Liver (tissue), 8 donors: ENCODE measurements at regions not wholly inside any gene's neighbourhood (a gene's known extent, or its start where the extent isn't known, plus 50 kb on each side); places are given as distances from the start of the nearest gene placed in this dataset.
A peak's percentile ranks its signal among the peaks of the same experiment; 100 is the strongest.

Experiments
- DNase-seq: peaks from one replicate; pipeline ENCODE4 v3.0.0-alpha.2; 2017; ENCODE audit warnings: low spot score
- H3K27ac ChIP-seq, 2 donors: one replicate each; pipeline ENCODE4 v1.7.0; 2013; ENCODE audit warnings: inconsistent platforms in 2 of 2, low read length in 2 of 2, control low read depth in 1 of 2, low read depth in 1 of 2, mild to moderate bottlenecking in 1 of 2
- H3K27me3 ChIP-seq, 4 donors: one replicate each; pipeline versions ENCODE4 v1.6.1 to v1.7.0; 2013; ENCODE audit warnings: low read length in 3 of 4, inconsistent platforms in 1 of 4, mild to moderate bottlenecking in 1 of 4, moderate library complexity in 1 of 4; ENCODE audit not compliant: control insufficient read depth in 4 of 4, insufficient read depth in 4 of 4
- H3K36me3 ChIP-seq, 4 donors: one replicate each; pipeline versions ENCODE4 v1.6.1 to v1.7.0; 2013; ENCODE audit warnings: low read length in 3 of 4, mild to moderate bottlenecking in 3 of 4, low read depth in 1 of 4, moderate library complexity in 1 of 4; ENCODE audit not compliant: control insufficient read depth in 4 of 4, insufficient read depth in 3 of 4
- H3K4me1 ChIP-seq, 4 donors: one replicate each; pipeline versions ENCODE4 v1.6.1 to v1.7.0; 2013; ENCODE audit warnings: low read length in 3 of 4, mild to moderate bottlenecking in 3 of 4, moderate library complexity in 1 of 4; ENCODE audit not compliant: control insufficient read depth in 4 of 4, insufficient read depth in 4 of 4
- H3K4me3 ChIP-seq, 3 donors: one replicate each; pipeline versions ENCODE4 v1.6.1 to v1.7.0; 2013; ENCODE audit warnings: low read length in 3 of 3, control low read depth in 1 of 3, low read depth in 1 of 3, mild to moderate bottlenecking in 1 of 3
- H3K9ac ChIP-seq, 2 donors: one replicate each; pipeline ENCODE4 v1.7.0; 2013; ENCODE audit warnings: low read length in 2 of 2, mild to moderate bottlenecking in 2 of 2, moderate library complexity in 2 of 2, control low read depth in 1 of 2, low read depth in 1 of 2
- H3K9me3 ChIP-seq, 4 donors: one replicate each; pipeline versions ENCODE4 v1.6.1 to v1.7.0; 2013; ENCODE audit warnings: low read length in 3 of 4; ENCODE audit not compliant: control insufficient read depth in 4 of 4
- EGR1 ChIP-seq, 2 donors: IDR thresholded peaks; 2 replicates each; pipeline ENCODE4 v1.6.1; 2016 to 2018; ENCODE audit warnings: antibody characterized with exemption in 2 of 2, low read depth in 2 of 2
- FOXA1 ChIP-seq: IDR thresholded peaks from 2 replicates; pipeline ENCODE4 v1.6.1; 2016; ENCODE audit warnings: antibody characterized with exemption
- FOXA2 ChIP-seq: IDR thresholded peaks from 2 replicates; pipeline ENCODE4 v1.6.1; 2016; ENCODE audit warnings: antibody characterized with exemption
- GABPA ChIP-seq, 2 donors: IDR thresholded peaks in 1 of 2; conservative IDR thresholded peaks in 1 of 2; 2 replicates each; pipeline ENCODE4 v1.6.1; 2016; ENCODE audit warnings: antibody characterized with exemption in 2 of 2, mild to moderate bottlenecking in 1 of 2, moderate library complexity in 1 of 2
- HNF4A ChIP-seq, 2 donors: conservative IDR thresholded peaks; 2 replicates each; pipeline ENCODE4 v1.6.1; 2016; ENCODE audit warnings: antibody characterized with exemption in 2 of 2, mild to moderate bottlenecking in 2 of 2
- HNF4G ChIP-seq: IDR thresholded peaks from 2 replicates; pipeline ENCODE4 v1.6.1; 2016; ENCODE audit warnings: antibody characterized with exemption
- JUND ChIP-seq, 2 donors: IDR thresholded peaks; 2 replicates each; pipeline ENCODE4 v1.6.1; 2016; ENCODE audit warnings: antibody characterized with exemption in 2 of 2
- NR2F2 ChIP-seq: IDR thresholded peaks from 2 replicates; pipeline ENCODE4 v1.6.1; 2016; ENCODE audit warnings: antibody characterized with exemption
- RAD21 ChIP-seq, 2 donors: IDR thresholded peaks; 2 replicates each; pipeline ENCODE4 v1.6.1; 2016; ENCODE audit warnings: antibody characterized with exemption in 2 of 2, mild to moderate bottlenecking in 2 of 2
- RXRA ChIP-seq, 2 donors: IDR thresholded peaks; 2 replicates each; pipeline ENCODE4 v1.6.1; 2017 to 2018; ENCODE audit warnings: antibody characterized with exemption in 2 of 2, mild to moderate bottlenecking in 1 of 2
- SP1 ChIP-seq: IDR thresholded peaks from 2 replicates; pipeline ENCODE4 v1.6.1; 2018; ENCODE audit warnings: antibody characterized with exemption, mild to moderate bottlenecking
- TAF1 ChIP-seq: conservative IDR thresholded peaks from 2 replicates; pipeline ENCODE4 v1.6.1; 2016; ENCODE audit warnings: antibody characterized with exemption, mild to moderate bottlenecking
- YY1 ChIP-seq: IDR thresholded peaks from 2 replicates; pipeline ENCODE4 v1.6.1; 2016; ENCODE audit warnings: antibody characterized with exemption, mild to moderate bottlenecking
- WGBS: extraction: QIAGEN DNeasy Blood & Tissue Kit; methylation state at CpG from one replicate; pipeline ENCODE4 v1.1.7; 2013; 5-methylcytosine and 5-hydroxymethylcytosine counted together
- TF ChIP-seq, protein P1 (sequence below): IDR thresholded peaks from 2 replicates; pipeline ENCODE4 v1.6.1; 2016; ENCODE audit warnings: antibody characterized with exemption
- TF ChIP-seq, protein P2 (sequence below): IDR thresholded peaks from 2 replicates; pipeline ENCODE4 v1.6.1; 2016; ENCODE audit warnings: antibody characterized with exemption
- TF ChIP-seq, protein P3 (sequence below): IDR thresholded peaks from 2 replicates; pipeline ENCODE4 v1.6.1; 2016; ENCODE audit warnings: antibody characterized with exemption
- TF ChIP-seq, protein P4 (sequence below): fragments of 150-350 bp; IDR thresholded peaks from 2 replicates; pipeline ENCODE4 v1.5.1; 2017; ENCODE audit warnings: improper control_type of control experiment, low read depth, low read length; ENCODE audit not compliant: missing input control
- TF ChIP-seq, protein P5 (sequence below): IDR thresholded peaks from 2 replicates; pipeline ENCODE4 v1.6.1; 2016; ENCODE audit warnings: antibody characterized with exemption, mild to moderate bottlenecking
- donor health status: healthy.
- donor health status: healthy.
- donor health status: healthy.
- donor health status: healthy.
- donor health status: healthy.

DNA sequence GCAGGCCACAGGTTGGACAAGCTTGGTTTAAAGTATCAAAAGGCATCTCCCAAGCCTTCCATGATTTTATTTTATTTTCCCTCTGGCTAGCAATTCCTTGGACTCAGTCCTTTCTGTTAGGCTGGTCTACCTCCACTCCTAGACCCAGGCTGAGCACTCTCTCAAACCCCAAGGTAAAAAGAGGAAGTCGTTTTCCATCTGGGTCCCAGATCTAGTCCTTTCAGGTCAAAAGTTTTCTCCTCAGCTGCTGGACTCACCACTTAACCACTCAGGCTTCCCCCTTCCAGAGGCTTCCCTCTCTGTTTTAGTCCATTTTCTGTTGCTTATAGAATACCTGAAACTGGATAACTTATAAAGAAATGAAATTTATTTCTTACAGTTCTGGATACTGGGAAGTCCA, 252.3 kb upstream of the MKLN1 start:
- no peaks in the 10 kb centered on the region for H3K27me3 ChIP-seq
- peak overlapping the region in 1 of 2 donors; percentile 31 for H3K27ac ChIP-seq
- TF ChIP-seq TAF1 = no peak
- TF ChIP-seq RAD21 (IDR thresholded peaks at IDR 0.05) = no peak
- no peak for TF ChIP-seq RXRA (IDR thresholded peaks at IDR 0.05)
- no peak for TF ChIP-seq SP1
- TF ChIP-seq, protein P1, sequence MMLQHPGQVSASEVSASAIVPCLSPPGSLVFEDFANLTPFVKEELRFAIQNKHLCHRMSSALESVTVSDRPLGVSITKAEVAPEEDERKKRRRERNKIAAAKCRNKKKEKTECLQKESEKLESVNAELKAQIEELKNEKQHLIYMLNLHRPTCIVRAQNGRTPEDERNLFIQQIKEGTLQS = no peak
- TF ChIP-seq NR2F2 = no peak
- no peak for TF ChIP-seq FOXA1
- no peak for TF ChIP-seq YY1
- TF ChIP-seq, protein P2, sequence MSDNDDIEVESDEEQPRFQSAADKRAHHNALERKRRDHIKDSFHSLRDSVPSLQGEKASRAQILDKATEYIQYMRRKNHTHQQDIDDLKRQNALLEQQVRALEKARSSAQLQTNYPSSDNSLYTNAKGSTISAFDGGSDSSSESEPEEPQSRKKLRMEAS = no peak
- no peak for TF ChIP-seq HNF4G
- no peak for TF ChIP-seq FOXA2
- TF ChIP-seq, protein P3, sequence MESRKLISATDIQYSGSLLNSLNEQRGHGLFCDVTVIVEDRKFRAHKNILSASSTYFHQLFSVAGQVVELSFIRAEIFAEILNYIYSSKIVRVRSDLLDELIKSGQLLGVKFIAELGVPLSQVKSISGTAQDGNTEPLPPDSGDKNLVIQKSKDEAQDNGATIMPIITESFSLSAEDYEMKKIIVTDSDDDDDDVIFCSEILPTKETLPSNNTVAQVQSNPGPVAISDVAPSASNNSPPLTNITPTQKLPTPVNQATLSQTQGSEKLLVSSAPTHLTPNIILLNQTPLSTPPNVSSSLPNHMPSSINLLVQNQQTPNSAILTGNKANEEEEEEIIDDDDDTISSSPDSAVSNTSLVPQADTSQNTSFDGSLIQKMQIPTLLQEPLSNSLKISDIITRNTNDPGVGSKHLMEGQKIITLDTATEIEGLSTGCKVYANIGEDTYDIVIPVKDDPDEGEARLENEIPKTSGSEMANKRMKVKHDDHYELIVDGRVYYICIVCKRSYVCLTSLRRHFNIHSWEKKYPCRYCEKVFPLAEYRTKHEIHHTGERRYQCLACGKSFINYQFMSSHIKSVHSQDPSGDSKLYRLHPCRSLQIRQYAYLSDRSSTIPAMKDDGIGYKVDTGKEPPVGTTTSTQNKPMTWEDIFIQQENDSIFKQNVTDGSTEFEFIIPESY = no peak
- no peak for TF ChIP-seq HNF4A (conservative IDR thresholded peaks at IDR 0.05)
- no peak for TF ChIP-seq EGR1 (IDR thresholded peaks at IDR 0.05; ENCODE audit: low read depth in 2 of 2)
- no peak for TF ChIP-seq JUND (IDR thresholded peaks at IDR 0.05)
- TF ChIP-seq, protein P4, sequence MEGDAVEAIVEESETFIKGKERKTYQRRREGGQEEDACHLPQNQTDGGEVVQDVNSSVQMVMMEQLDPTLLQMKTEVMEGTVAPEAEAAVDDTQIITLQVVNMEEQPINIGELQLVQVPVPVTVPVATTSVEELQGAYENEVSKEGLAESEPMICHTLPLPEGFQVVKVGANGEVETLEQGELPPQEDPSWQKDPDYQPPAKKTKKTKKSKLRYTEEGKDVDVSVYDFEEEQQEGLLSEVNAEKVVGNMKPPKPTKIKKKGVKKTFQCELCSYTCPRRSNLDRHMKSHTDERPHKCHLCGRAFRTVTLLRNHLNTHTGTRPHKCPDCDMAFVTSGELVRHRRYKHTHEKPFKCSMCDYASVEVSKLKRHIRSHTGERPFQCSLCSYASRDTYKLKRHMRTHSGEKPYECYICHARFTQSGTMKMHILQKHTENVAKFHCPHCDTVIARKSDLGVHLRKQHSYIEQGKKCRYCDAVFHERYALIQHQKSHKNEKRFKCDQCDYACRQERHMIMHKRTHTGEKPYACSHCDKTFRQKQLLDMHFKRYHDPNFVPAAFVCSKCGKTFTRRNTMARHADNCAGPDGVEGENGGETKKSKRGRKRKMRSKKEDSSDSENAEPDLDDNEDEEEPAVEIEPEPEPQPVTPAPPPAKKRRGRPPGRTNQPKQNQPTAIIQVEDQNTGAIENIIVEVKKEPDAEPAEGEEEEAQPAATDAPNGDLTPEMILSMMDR = no peak
- no peak for TF ChIP-seq GABPA (IDR thresholded peaks at IDR 0.05 in 1 of 2, conservative IDR thresholded peaks at IDR 0.05 in 1 of 2)
- TF ChIP-seq, protein P5, sequence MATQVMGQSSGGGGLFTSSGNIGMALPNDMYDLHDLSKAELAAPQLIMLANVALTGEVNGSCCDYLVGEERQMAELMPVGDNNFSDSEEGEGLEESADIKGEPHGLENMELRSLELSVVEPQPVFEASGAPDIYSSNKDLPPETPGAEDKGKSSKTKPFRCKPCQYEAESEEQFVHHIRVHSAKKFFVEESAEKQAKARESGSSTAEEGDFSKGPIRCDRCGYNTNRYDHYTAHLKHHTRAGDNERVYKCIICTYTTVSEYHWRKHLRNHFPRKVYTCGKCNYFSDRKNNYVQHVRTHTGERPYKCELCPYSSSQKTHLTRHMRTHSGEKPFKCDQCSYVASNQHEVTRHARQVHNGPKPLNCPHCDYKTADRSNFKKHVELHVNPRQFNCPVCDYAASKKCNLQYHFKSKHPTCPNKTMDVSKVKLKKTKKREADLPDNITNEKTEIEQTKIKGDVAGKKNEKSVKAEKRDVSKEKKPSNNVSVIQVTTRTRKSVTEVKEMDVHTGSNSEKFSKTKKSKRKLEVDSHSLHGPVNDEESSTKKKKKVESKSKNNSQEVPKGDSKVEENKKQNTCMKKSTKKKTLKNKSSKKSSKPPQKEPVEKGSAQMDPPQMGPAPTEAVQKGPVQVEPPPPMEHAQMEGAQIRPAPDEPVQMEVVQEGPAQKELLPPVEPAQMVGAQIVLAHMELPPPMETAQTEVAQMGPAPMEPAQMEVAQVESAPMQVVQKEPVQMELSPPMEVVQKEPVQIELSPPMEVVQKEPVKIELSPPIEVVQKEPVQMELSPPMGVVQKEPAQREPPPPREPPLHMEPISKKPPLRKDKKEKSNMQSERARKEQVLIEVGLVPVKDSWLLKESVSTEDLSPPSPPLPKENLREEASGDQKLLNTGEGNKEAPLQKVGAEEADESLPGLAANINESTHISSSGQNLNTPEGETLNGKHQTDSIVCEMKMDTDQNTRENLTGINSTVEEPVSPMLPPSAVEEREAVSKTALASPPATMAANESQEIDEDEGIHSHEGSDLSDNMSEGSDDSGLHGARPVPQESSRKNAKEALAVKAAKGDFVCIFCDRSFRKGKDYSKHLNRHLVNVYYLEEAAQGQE = no peak
- H3K4me1 ChIP-seq = peaks cover 7 to 47% (median 40%) of the 10 kb centered on the region in 4 donors
- no peak overlapping the region for H3K4me3 ChIP-seq
- H3K9ac ChIP-seq = no peak overlapping the region
- no peak for DNase-seq
- WGBS = 60% methylated on average over 1 of the region's 1 CpG
- peaks cover 0 to 6% (median 2%) of the 10 kb centered on the region in 4 donors for H3K36me3 ChIP-seq
- H3K9me3 ChIP-seq = no peaks in the 10 kb centered on the region
